T-cell (primary cell): ENCODE measurements at regions not wholly inside any gene's neighbourhood (a gene's known extent, or its start where the extent isn't known, plus 50 kb on each side); places are given as distances from the start of the nearest gene placed in this dataset.

Experiments used
- ATAC-seq, 4 experiments: fragments of 200-7000 bp in 3 of 4; fragments of 150-1000 bp in 1 of 4; cut with Tn5 transposase; replicated peaks in 1 of 4; 1 replicate in 3 of 4; 2 replicates in 1 of 4; pipeline ENCODE4 v1.10.0; 2021; ENCODE audit warnings: moderate library complexity in 3 of 4, mild to moderate bottlenecking in 2 of 4, moderate number of reproducible peaks in 1 of 4
- CTCF ChIA-PET, 2 donors: fragments of 300-600 bp; sonication (Branson Sonifier 250); formaldehyde crosslinking; loops; one replicate each; lab custom pipeline; 2022; ENCODE audit warnings: antibody characterized with exemption in 2 of 2; lab: Charles Lee
- POLR2A ChIA-PET, 2 donors: fragments of 300-600 bp; sonication (Branson Sonifier 250); formaldehyde crosslinking; loops; one replicate each; lab custom pipeline; 2022; ENCODE audit warnings: antibody characterized with exemption in 2 of 2; lab: Charles Lee
- DNase-seq, 35 experiments: peaks; one replicate each; pipeline versions ENCODE4 v3.0.0 to v3.0.0-alpha.2; 2013 to 2023
- H3K27ac ChIP-seq: one replicate; pipeline ENCODE4 v1.5.1; 2013; ENCODE audit warnings: low read length
- H3K27me3 ChIP-seq, 2 experiments: replicated peaks in 1 of 2; 1 replicate in 1 of 2; 2 replicates in 1 of 2; pipeline versions ENCODE4 v1.6.1 to v1.7.0; 2013; ENCODE audit warnings: low read length in 1 of 2, mixed read lengths in 1 of 2; ENCODE audit not compliant: control insufficient read depth in 2 of 2, insufficient read depth in 2 of 2; ENCODE audit errors: extremely low read depth in 1 of 2
- H3K36me3 ChIP-seq, 2 donors: 1 replicate in 1 of 2; 2 replicates in 1 of 2; pipeline versions ENCODE4 v1.6.1 to v1.7.0; 2013; ENCODE audit warnings: low read length in 1 of 2; ENCODE audit not compliant: control insufficient read depth in 2 of 2, insufficient read depth in 1 of 2; ENCODE audit errors: extremely low read depth in 1 of 2
- H3K4me1 ChIP-seq, 2 experiments: 1 replicate in 1 of 2; 2 replicates in 1 of 2; pipeline versions ENCODE4 v1.6.1 to v1.7.0; 2013; ENCODE audit warnings: low read length in 2 of 2, mixed read lengths in 1 of 2; ENCODE audit not compliant: insufficient read depth in 2 of 2, control insufficient read depth in 1 of 2; ENCODE audit errors: extremely low read depth in 1 of 2
- H3K4me3 ChIP-seq, 2 donors: 1 replicate in 1 of 2; 2 replicates in 1 of 2; pipeline versions ENCODE4 v1.5.1 to v1.7.0; 2013; ENCODE audit warnings: mild to moderate bottlenecking in 2 of 2, low read length in 1 of 2, moderate library complexity in 1 of 2; ENCODE audit not compliant: control insufficient read depth in 1 of 2; ENCODE audit errors: extremely low read depth in 1 of 2
- H3K9me3 ChIP-seq: 2 replicates; pipeline ENCODE4 v1.7.0; 2013
- H3K27ac Mint-ChIP-seq, 2 donors: one replicate each; pipeline ENCODE4 v1.8.0; 2020 to 2021; ENCODE audit warnings: mild to moderate bottlenecking in 2 of 2, mixed read lengths in 2 of 2
- H3K27me3 Mint-ChIP-seq, 2 donors: one replicate each; pipeline ENCODE4 v1.8.0; 2021 to 2022; ENCODE audit warnings: mixed read lengths in 2 of 2
- H3K36me3 Mint-ChIP-seq: one replicate; pipeline ENCODE4 v1.8.0; 2021; ENCODE audit warnings: mixed read lengths
- H3K4me1 Mint-ChIP-seq, 3 donors: one replicate each; pipeline ENCODE4 v1.8.0; 2020 to 2022; ENCODE audit warnings: mixed read lengths in 3 of 3, mild to moderate bottlenecking in 1 of 3
- H3K4me3 Mint-ChIP-seq, 3 donors: one replicate each; pipeline ENCODE4 v1.8.0; 2020 to 2022; ENCODE audit warnings: mild to moderate bottlenecking in 3 of 3, mixed read lengths in 3 of 3, moderate library complexity in 3 of 3
- H3K9me3 Mint-ChIP-seq, 3 donors: one replicate each; pipeline ENCODE4 v1.8.0; 2020 to 2022; ENCODE audit warnings: mixed read lengths in 3 of 3
- WGBS: methylation state at CpG from one replicate; pipeline ENCODE4 v1.1.5; 2013; ENCODE audit warnings: missing lambda C conversion rate; ENCODE audit not compliant: insufficient coverage; 5-methylcytosine and 5-hydroxymethylcytosine counted together

GRCh38 chr15:80323285-80323684 is 71.3 kb upstream of the CTXND1 start:
- ATAC-seq: no peak
- H3K4me1 Mint-ChIP-seq: no peaks in the 10 kb centered on the region
- no peaks in the 10 kb centered on the region for H3K4me1 ChIP-seq

GRCh38 chr15:80324545-80325080 is 72.6 kb upstream of the CTXND1 start:
- H3K27ac ChIP-seq: no peak overlapping the region
- H3K27me3 Mint-ChIP-seq: peaks cover 9 to 21% of the 10 kb centered on the region in 2 donors
- no peaks in the 10 kb centered on the region for H3K4me1 Mint-ChIP-seq
- H3K36me3 ChIP-seq: no peaks in the 10 kb centered on the region
- CTCF ChIA-PET: interaction anchor here in 1 of 2 donors (0.7 kb wide), 1 partner anchor 12 kb away, joined by 3 read pairs; no protein-coding TSS in a partner anchor
- ATAC-seq: no peak
- H3K4me3 ChIP-seq: no peak overlapping the region
- WGBS: 86% methylated on average over 2 of the region's 3 CpGs
- H3K36me3 Mint-ChIP-seq: no peaks in the 10 kb centered on the region
- H3K4me1 ChIP-seq: no peaks in the 10 kb centered on the region
- peaks cover 0 to 10% (median 0%) of the 10 kb centered on the region in 3 donors for H3K9me3 Mint-ChIP-seq
- no peak for DNase-seq
- no peak overlapping the region for H3K27ac Mint-ChIP-seq
- POLR2A ChIA-PET: interaction anchor here in 1 of 2 donors (0.7 kb wide), 1 partner anchor 104 kb away, joined by 6 read pairs; no protein-coding TSS in a partner anchor
- H3K27me3 ChIP-seq: peaks cover 0 to 18% of the 10 kb centered on the region in 2 experiments
- H3K4me3 Mint-ChIP-seq: no peak overlapping the region
- no peaks in the 10 kb centered on the region for H3K9me3 ChIP-seq

More at GRCh38 chr15:80323285-80323684, 71.3 kb upstream of the CTXND1 start:
- Mint-ChIP-seq H3K27ac (no peak overlapping the region), H3K9me3 (peaks cover 0 to 10% (median 0%) of the 10 kb centered on the region in 3 donors), H3K27me3 (peaks cover 12 to 22% of the 10 kb centered on the region in 2 donors), H3K36me3 (no peaks in the 10 kb centered on the region), H3K4me3 (no peak overlapping the region)
- H3K27ac ChIP-seq: no peak overlapping the region
- ChIA-PET CTCF (no interaction called here), POLR2A (no interaction called here)
- DNase-seq: no peak
- peaks cover 0 to 11% of the 10 kb centered on the region in 2 experiments for H3K27me3 ChIP-seq
- WGBS: no CpG with 5 or more reads among the region's 1 CpG
- no peak overlapping the region for H3K4me3 ChIP-seq
- no peaks in the 10 kb centered on the region for H3K36me3 ChIP-seq
- H3K9me3 ChIP-seq: no peaks in the 10 kb centered on the region

- 71% methylated on average over 4 of the region's 8 CpGs for WGBS
- no peaks in the 10 kb centered on the region for H3K36me3 ChIP-seq
- no peaks in the 10 kb centered on the region for H3K4me1 ChIP-seq
- DNase-seq (no peak), ATAC-seq (no peak)
- no peaks in the 10 kb centered on the region for H3K9me3 ChIP-seq
- H3K27ac ChIP-seq: no peak overlapping the region
- ChIA-PET POLR2A (no interaction called here), CTCF (no interaction called here)
- Mint-ChIP-seq H3K9me3 (peaks cover 0 to 10% (median 1%) of the 10 kb centered on the region in 3 donors), H3K27ac (no peak overlapping the region), H3K4me1 (no peaks in the 10 kb centered on the region), H3K36me3 (no peaks in the 10 kb centered on the region), H3K27me3 (peaks cover 7 to 18% of the 10 kb centered on the region in 2 donors), H3K4me3 (no peak overlapping the region)
- H3K27me3 ChIP-seq: peaks cover 0 to 18% of the 10 kb centered on the region in 2 experiments
- H3K4me3 ChIP-seq: no peak overlapping the region
Observed at GRCh38 chr15:80325206-80325605, 73.2 kb upstream of the CTXND1 start.

GRCh38 chr15:80326270-80326669 is 74.3 kb upstream of the CTXND1 start:
- no peaks in the 10 kb centered on the region for H3K36me3 ChIP-seq
- ChIA-PET POLR2A (no interaction called here), CTCF (no interaction called here)
- Mint-ChIP-seq H3K4me3 (no peak overlapping the region), H3K27me3 (peaks cover 3 to 13% of the 10 kb centered on the region in 2 donors), H3K9me3 (peaks cover 0 to 10% (median 2%) of the 10 kb centered on the region in 3 donors), H3K27ac (no peak overlapping the region), H3K4me1 (no peaks in the 10 kb centered on the region), H3K36me3 (no peaks in the 10 kb centered on the region)
- WGBS: no CpG with 5 or more reads among the region's 2 CpGs
- ATAC-seq: no peak
- no peak overlapping the region for H3K27ac ChIP-seq
- no peak for DNase-seq
- H3K9me3 ChIP-seq: no peaks in the 10 kb centered on the region
- H3K27me3 ChIP-seq: peaks cover 0 to 14% of the 10 kb centered on the region in 2 experiments
- H3K4me3 ChIP-seq: no peak overlapping the region
- no peaks in the 10 kb centered on the region for H3K4me1 ChIP-seq

GRCh38 chr15:80328496-80328895 is 75.7 kb upstream of the ARNT2 start:
- H3K4me3 Mint-ChIP-seq: no peak overlapping the region
- peaks cover 3 to 12% of the 10 kb centered on the region in 2 donors for H3K27me3 Mint-ChIP-seq
- no peak overlapping the region for H3K27ac Mint-ChIP-seq
- Histone ChIP-seq H3K36me3 (no peaks in the 10 kb centered on the region), H3K4me3 (no peak overlapping the region), H3K27me3 (peaks cover 0 to 20% of the 10 kb centered on the region in 2 experiments), H3K27ac (no peak overlapping the region), H3K4me1 (no peaks in the 10 kb centered on the region), H3K9me3 (no peaks in the 10 kb centered on the region)
- peaks cover 0 to 10% (median 2%) of the 10 kb centered on the region in 3 donors for H3K9me3 Mint-ChIP-seq
- CTCF ChIA-PET: no interaction called here
- POLR2A ChIA-PET: no interaction called here
- WGBS: 86% methylated on average over 3 of the region's 5 CpGs
- DNase-seq: no peak
- peaks cover 0 to 1% (median 0%) of the 10 kb centered on the region in 3 donors for H3K4me1 Mint-ChIP-seq
- H3K36me3 Mint-ChIP-seq: no peaks in the 10 kb centered on the region
- ATAC-seq: no peak

- H3K4me3 ChIP-seq: no peak overlapping the region
- H3K36me3 ChIP-seq: no peaks in the 10 kb centered on the region
- Mint-ChIP-seq H3K36me3 (no peaks in the 10 kb centered on the region), H3K27me3 (peaks cover 3 to 16% of the 10 kb centered on the region in 2 donors), H3K27ac (no peak overlapping the region), H3K4me3 (no peak overlapping the region), H3K4me1 (peaks cover 0 to 1% (median 0%) of the 10 kb centered on the region in 3 donors), H3K9me3 (peaks cover 2 to 5% (median 2%) of the 10 kb centered on the region in 3 donors)
- ChIA-PET CTCF (no interaction called here), POLR2A (no interaction called here)
- H3K27ac ChIP-seq: no peak overlapping the region
- no peak for ATAC-seq
- no peak for DNase-seq
- H3K27me3 ChIP-seq: peaks cover 0 to 16% of the 10 kb centered on the region in 2 experiments
- 90% methylated on average over 21 of the region's 28 CpGs for WGBS
- no peaks in the 10 kb centered on the region for H3K9me3 ChIP-seq
- H3K4me1 ChIP-seq: no peaks in the 10 kb centered on the region
Observed at GRCh38 chr15:80331886-80332406, 72.2 kb upstream of the ARNT2 start.
